ENCODE measurements at regions not wholly inside any gene's neighbourhood (a gene's known extent, or its start where the extent isn't known, plus 50 kb on each side); places are given as distances from the start of the nearest gene placed in this dataset.

DNA sequence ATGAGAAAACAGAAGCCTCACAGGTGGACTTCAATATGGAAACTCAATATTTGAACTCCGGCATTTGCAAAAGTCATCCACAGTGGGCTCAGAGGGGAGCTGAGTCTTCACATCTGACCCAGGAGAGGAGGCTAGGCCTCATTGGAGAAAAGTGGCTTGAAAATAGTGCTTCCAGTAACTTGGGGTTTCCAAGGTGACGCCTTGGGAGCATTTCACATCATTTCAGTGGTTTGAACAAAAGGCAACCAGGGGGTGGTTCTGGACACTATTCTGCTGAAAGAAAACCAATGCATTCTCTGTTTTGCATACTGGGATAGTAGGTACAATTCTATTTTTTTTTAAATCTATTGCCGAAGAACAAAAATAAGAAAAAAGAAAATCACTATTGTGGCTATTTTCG, 599.2 kb upstream of the POM121L12 start (continued):
- TF ChIP-seq NANOG (IDR thresholded peaks at IDR 0.05; ENCODE audit: insufficient read depth, low read depth, low read length, poor library complexity, severe bottlenecking) = no peak
- TF ChIP-seq HDAC6 (IDR thresholded peaks at IDR 0.05; ENCODE audit: low read depth, low read length) = no peak
- TF ChIP-seq, protein P1, sequence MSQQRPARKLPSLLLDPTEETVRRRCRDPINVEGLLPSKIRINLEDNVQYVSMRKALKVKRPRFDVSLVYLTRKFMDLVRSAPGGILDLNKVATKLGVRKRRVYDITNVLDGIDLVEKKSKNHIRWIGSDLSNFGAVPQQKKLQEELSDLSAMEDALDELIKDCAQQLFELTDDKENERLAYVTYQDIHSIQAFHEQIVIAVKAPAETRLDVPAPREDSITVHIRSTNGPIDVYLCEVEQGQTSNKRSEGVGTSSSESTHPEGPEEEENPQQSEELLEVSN (IDR thresholded peaks at IDR 0.05) = no peak

All from H1 (cell line).